HepG2 (cell line): ENCODE measurements at regions not wholly inside any gene's neighbourhood (a gene's known extent, or its start where the extent isn't known, plus 50 kb on each side); places are given as distances from the start of the nearest gene placed in this dataset.

Experiments
- ATAC-seq: fragments of 200-7000 bp; cut with Tn5 transposase; 3 replicates; pipeline ENCODE4 v1.9.1; 2020; ENCODE audit warnings: mild to moderate bottlenecking, moderate library complexity
- BruUV-seq: library from RNA; stranded (reverse); fragments of 400-500 nt; replicated peaks from 2 replicates; lab custom pipeline; 2021; lab: Mats Ljungman, UMichigan
- CTCF ChIA-PET: fragments of 300-600 bp; formaldehyde crosslinking; extraction: SDS; loops from one replicate; lab custom pipeline; 2021; ENCODE audit warnings: low total read pairs, inconsistent platforms, low intra/inter-chr PET ratio; lab: Yijun Ruan, JAX
- POLR2A ChIA-PET: fragments of 350-600 bp; sonication (Branson Sonifier 250); formaldehyde crosslinking; loops from one replicate; lab custom pipeline; 2020; ENCODE audit warnings: antibody characterized with exemption, inconsistent platforms; lab: Yijun Ruan, JAX
- DNase-seq: peaks from one replicate; pipeline ENCODE4 v3.0.0-alpha.2; 2015; ENCODE audit warnings: low spot score
- FAIRE-seq: peaks from 3 replicates; lab custom pipeline; 2011; peaks lifted over from hg19 to GRCh38; lab: Jason Lieb, UNC
- H2AFZ ChIP-seq: one replicate; pipeline ENCODE4 v1.6.1; 2011; ENCODE audit warnings: low read length, inconsistent platforms
- H3K27ac ChIP-seq: fragments of 300-600 bp; 3 replicates; pipeline ENCODE4 v1.8.0; 2011; ENCODE audit warnings: mixed run types, mild to moderate bottlenecking, mixed read lengths, low read length, inconsistent platforms; ENCODE audit not compliant: insufficient read depth; ENCODE audit errors: extremely low read length
- H3K27me3 ChIP-seq, 2 experiments: fragments of 200-600 bp in 1 of 2; 2 replicates in 1 of 2; 3 replicates in 1 of 2; pipeline versions ENCODE4 v1.6.0 to v1.8.0; 2011; ENCODE audit warnings: low read length in 2 of 2, mild to moderate bottlenecking in 2 of 2, moderate library complexity in 2 of 2, inconsistent platforms in 1 of 2; ENCODE audit not compliant: insufficient read depth in 2 of 2, control insufficient read depth in 1 of 2
- H3K36me3 ChIP-seq, 2 experiments: fragments of 200-600 bp in 1 of 2; replicated peaks in 1 of 2; 2 replicates in 1 of 2; 3 replicates in 1 of 2; pipeline versions ENCODE4 v1.5.1 to v1.8.0; 2011; ENCODE audit warnings: low read length in 2 of 2, inconsistent platforms in 1 of 2; ENCODE audit not compliant: insufficient read depth in 2 of 2, control insufficient read depth in 1 of 2
- H3K4me1 ChIP-seq: 2 replicates; pipeline ENCODE4 v1.5.1; 2012; ENCODE audit warnings: low read length, inconsistent platforms; ENCODE audit not compliant: insufficient read depth
- H3K4me2 ChIP-seq: 2 replicates; pipeline ENCODE4 v1.6.0; 2011; ENCODE audit warnings: low read depth, low read length, inconsistent platforms
- H3K4me3 ChIP-seq, 3 experiments: fragments of 200-600 bp in 1 of 3; sonication (generic), shearing (Covaris generic) in 1 of 3; replicated peaks in 1 of 3; 2 replicates each; pipeline ENCODE4 v1.5.1; 2011 to 2016; ENCODE audit warnings: low read length in 3 of 3, inconsistent platforms in 2 of 3, low read depth in 2 of 3, mild to moderate bottlenecking in 2 of 3, control low read depth in 1 of 3, mixed read lengths in 1 of 3; ENCODE audit not compliant: insufficient read depth in 1 of 3
- H3K79me2 ChIP-seq: one replicate; pipeline ENCODE4 v1.6.1; 2011; ENCODE audit warnings: low read length, inconsistent platforms; ENCODE audit not compliant: insufficient read depth
- H3K9ac ChIP-seq: 2 replicates; pipeline ENCODE4 v1.6.0; 2011; ENCODE audit warnings: mild to moderate bottlenecking, low read depth, low read length, inconsistent platforms; ENCODE audit not compliant: insufficient read depth
- H3K9me3 ChIP-seq: 2 replicates; pipeline ENCODE4 v1.5.1; 2012; ENCODE audit warnings: mild to moderate bottlenecking, low read length
- H4K20me1 ChIP-seq: 2 replicates; pipeline ENCODE4 v1.6.0; 2011; ENCODE audit warnings: inconsistent platforms, mild to moderate bottlenecking, low read length, moderate library complexity; ENCODE audit not compliant: insufficient read depth
- ATF7 ChIP-seq, 2 experiments: fragments of 450-650 bp in 1 of 2; sonication (generic) in 1 of 2; formaldehyde crosslinking in 1 of 2; IDR thresholded peaks; 2 replicates each; pipeline versions ENCODE4 v1.4.0 to v1.6.1; 2016 to 2020; ENCODE audit warnings: antibody characterized with exemption in 1 of 2, mild to moderate bottlenecking in 1 of 2, missing genetic modification reagents in 1 of 2
- CEBPB ChIP-seq: IDR thresholded peaks from 2 replicates; pipeline ENCODE4 v1.6.1; 2011; ENCODE audit warnings: low read depth, low read length, improper control_type of control experiment, borderline replicate concordance
- FUBP1 ChIP-seq: sonication (generic); formaldehyde crosslinking; IDR thresholded peaks from 2 replicates; pipeline ENCODE4 v1.5.1; 2020; ENCODE audit warnings: missing genetic modification reagents, mild to moderate bottlenecking, borderline replicate concordance
- GLI4 ChIP-seq: sonication (generic); formaldehyde crosslinking; IDR thresholded peaks from 2 replicates; pipeline ENCODE4 v1.5.1; 2020; ENCODE audit warnings: missing genetic modification reagents, mild to moderate bottlenecking, moderate library complexity, borderline replicate concordance
- HNF1B ChIP-seq: sonication (generic); formaldehyde crosslinking; IDR thresholded peaks from 2 replicates; pipeline ENCODE4 v1.5.1; 2020; ENCODE audit warnings: mild to moderate bottlenecking, moderate library complexity, missing genetic modification reagents
- HNF4A ChIP-seq: sonication (generic); formaldehyde crosslinking; IDR thresholded peaks from 2 replicates; pipeline ENCODE4 v1.4.0; 2020; ENCODE audit warnings: missing genetic modification reagents
- PPARG ChIP-seq: conservative IDR thresholded peaks from 2 replicates; pipeline ENCODE4 v1.6.1; 2016; ENCODE audit warnings: missing biosample characterization, missing genetic modification reagents
- WIZ ChIP-seq: sonication (generic); formaldehyde crosslinking; IDR thresholded peaks from 2 replicates; pipeline ENCODE4 v1.5.1; 2020; ENCODE audit warnings: mild to moderate bottlenecking, missing genetic modification reagents
- ZBTB33 ChIP-seq: sonication (generic); formaldehyde crosslinking; IDR thresholded peaks from 2 replicates; pipeline ENCODE4 v1.4.0; 2020; ENCODE audit warnings: missing genetic modification reagents
- ZBTB43 ChIP-seq: sonication (generic); formaldehyde crosslinking; conservative IDR thresholded peaks from 2 replicates; pipeline ENCODE4 v1.4.0; 2020; ENCODE audit warnings: missing genetic modification reagents
- ZNF510 ChIP-seq: sonication (generic); formaldehyde crosslinking; IDR thresholded peaks from 2 replicates; pipeline ENCODE4 v1.4.0; 2020; ENCODE audit warnings: low read depth, mild to moderate bottlenecking, missing genetic modification reagents
- ZNF546 ChIP-seq: sonication (generic); formaldehyde crosslinking; conservative IDR thresholded peaks from 2 replicates; pipeline ENCODE4 v1.8.1; 2023; ENCODE audit warnings: mild to moderate bottlenecking, missing genetic modification reagents
- WGBS: methylation state at CpG from one replicate; pipeline ENCODE4 v1.1.6; 2017; ENCODE audit warnings: low lambda C conversion rate; 5-methylcytosine and 5-hydroxymethylcytosine counted together
- in situ Hi-C: cut with HindIII; loops from 2 replicates; pipeline ENCODE4 v1.10.0; 2017; ENCODE audit warnings: low pct_unique_long_range_greater_than_20kb; ENCODE audit not compliant: extremely low pct_ligation_motif_present
- intact Hi-C: fragments of 100-400 bp; cut with micrococcal nuclease; formaldehyde crosslinking; loops from one replicate; pipeline ENCODE4 v1.10.0; 2022; ENCODE audit not compliant: unreplicated experiment

GRCh38 chr6:19270616-19271015 lies 566.6 kb upstream of the ID4 start:
- TF ChIP-seq GLI4 (CRISPR knock-in tag) (no peak), HNF1B (no peak), ZNF510 (CRISPR knock-in tag) (no peak), HNF4A (CRISPR knock-in tag) (no peak)
- H3K4me1 ChIP-seq, result no peaks in the 10 kb centered on the region
- intact Hi-C loops (no loop called here), in situ Hi-C loops (no loop called here)
- ATAC-seq (no peak), DNase-seq (no peak), FAIRE-seq (no peak)
- no peak overlapping the region for H3K4me3 ChIP-seq
- no peaks in the 10 kb centered on the region for H3K27me3 ChIP-seq
- H4K20me1 ChIP-seq, result no peaks in the 10 kb centered on the region
- H3K4me2 ChIP-seq, result no peak overlapping the region
- H3K9me3 ChIP-seq, result peaks cover 68% of the 10 kb centered on the region
- ChIA-PET CTCF (no interaction called here), POLR2A (no interaction called here)
- no peaks in the 10 kb centered on the region for H3K79me2 ChIP-seq
- no peak overlapping the region for H3K9ac ChIP-seq
- no peak overlapping the region for H2AFZ ChIP-seq
- 3% methylated on average over 7 of the region's 15 CpGs for WGBS
- no TSS peak for BruUV-seq
- no peaks in the 10 kb centered on the region for H3K36me3 ChIP-seq
- no peak overlapping the region for H3K27ac ChIP-seq

GRCh38 chr6:19279273-19279684 lies 557.9 kb upstream of the ID4 start:
- Histone ChIP-seq H3K36me3 (no peaks in the 10 kb centered on the region), H2AFZ (no peak overlapping the region), H3K4me2 (no peak overlapping the region), H3K27ac (no peak overlapping the region), H3K9ac (no peak overlapping the region), H3K4me3 (no peak overlapping the region), H3K79me2 (no peaks in the 10 kb centered on the region), H3K27me3 (no peaks in the 10 kb centered on the region), H4K20me1 (no peaks in the 10 kb centered on the region), H3K9me3 (peaks cover 56% of the 10 kb centered on the region), H3K4me1 (no peaks in the 10 kb centered on the region)
- FAIRE-seq (no peak), ATAC-seq (no peak), DNase-seq (no peak)
- TF ChIP-seq ZNF546, result no peak
- TF ChIP-seq ZBTB33 (CRISPR knock-in tag), result no peak
- no peak for TF ChIP-seq WIZ (CRISPR knock-in tag)
- no peak for TF ChIP-seq ZBTB43 (CRISPR knock-in tag)
- TF ChIP-seq FUBP1 (CRISPR knock-in tag), result no peak
- TF ChIP-seq ATF7 (IDR thresholded peaks at IDR 0.05), result peak; percentile 43; the same call in 1 of the 2 replicates
- no peak for TF ChIP-seq ATF7 (CRISPR knock-in tag; IDR thresholded peaks at IDR 0.05)
- peak; percentile 49; the same call in 1 of the 2 replicates for TF ChIP-seq CEBPB
- no peak for TF ChIP-seq PPARG (CRISPR knock-in tag)
- WGBS, result 3% methylated on average over 2 of the region's 2 CpGs
- in situ Hi-C loops, result no loop called here
- no TSS peak for BruUV-seq
- intact Hi-C loops, result no loop called here
- ChIA-PET POLR2A (no interaction called here), CTCF (no interaction called here)
